A673 (cell line): ENCODE measurements at regions not wholly inside any gene's neighbourhood (a gene's known extent, or its start where the extent isn't known, plus 50 kb on each side); places are given as distances from the start of the nearest gene placed in this dataset.
"Not testable (repeated sequence)": the region's sequence is repeated elsewhere in the genome, so short reads cannot be mapped to it uniquely, and the experiment has no call there.

Experiments
- BruUV-seq: library from RNA; stranded (reverse); fragments of 400-500 nt; replicated peaks from 2 replicates; lab custom pipeline; 2021; lab: Mats Ljungman, UMichigan
- CTCF ChIA-PET: fragments of 300-600 bp; sonication (Branson Sonifier 250); formaldehyde crosslinking; loops from one replicate; lab custom pipeline; 2022; ENCODE audit warnings: antibody characterized with exemption; lab: Charles Lee
- POLR2A ChIA-PET: fragments of 300-600 bp; sonication (Branson Sonifier 250); formaldehyde crosslinking; loops from one replicate; lab custom pipeline; 2022; ENCODE audit warnings: antibody characterized with exemption; ENCODE audit not compliant: low non-redundant PET; lab: Charles Lee
- DNase-seq: peaks from one replicate; pipeline ENCODE4 v3.0.0-alpha.2; 2015; ENCODE audit warnings: low spot score
- H3K27ac ChIP-seq: fragments of 200-600 bp; sonication (generic); 2 replicates; pipeline ENCODE4 v1.5.1; 2016; ENCODE audit warnings: mixed run types, low read depth, mild to moderate bottlenecking, mixed read lengths, antibody characterized with exemption, low read length; ENCODE audit not compliant: poor library complexity, severe bottlenecking
- H3K27me3 ChIP-seq: fragments of 200-600 bp; sonication (generic); replicated peaks from 2 replicates; pipeline ENCODE4 v1.6.1; 2017; ENCODE audit warnings: mixed run types, low read depth, mild to moderate bottlenecking, mixed read lengths, antibody characterized with exemption, low read length; ENCODE audit not compliant: insufficient read depth, poor library complexity
- H3K36me3 ChIP-seq: fragments of 200-600 bp; sonication (generic); 2 replicates; pipeline ENCODE4 v1.6.1; 2016; ENCODE audit warnings: mixed run types, mild to moderate bottlenecking, mixed read lengths, antibody characterized with exemption, low read length; ENCODE audit not compliant: insufficient read depth, poor library complexity, severe bottlenecking
- H3K4me1 ChIP-seq: fragments of 200-600 bp; sonication (generic); 2 replicates; pipeline ENCODE4 v1.6.1; 2017; ENCODE audit warnings: mixed run types, mild to moderate bottlenecking, mixed read lengths, antibody characterized with exemption, low read length; ENCODE audit not compliant: insufficient read depth, poor library complexity, severe bottlenecking
- H3K4me3 ChIP-seq: fragments of 200-600 bp; sonication (generic); 2 replicates; pipeline ENCODE4 v1.5.1; 2016; ENCODE audit warnings: low read depth, mixed run types, mild to moderate bottlenecking, mixed read lengths, low read length; ENCODE audit not compliant: poor library complexity, severe bottlenecking
- H3K9me3 ChIP-seq: fragments of 200-600 bp; sonication (generic); 2 replicates; pipeline ENCODE4 v1.6.1; 2016; ENCODE audit warnings: mixed run types, low read depth, mild to moderate bottlenecking, mixed read lengths, antibody characterized with exemption, low read length; ENCODE audit not compliant: poor library complexity, severe bottlenecking
- CTCF ChIP-seq: fragments of 300-800, 200-600 bp; sonication (generic); conservative IDR thresholded peaks from 2 replicates; pipeline ENCODE4 v1.5.1; 2017; ENCODE audit warnings: low read depth, mild to moderate bottlenecking, antibody characterized with exemption, low read length, moderate library complexity, mixed read lengths
- EZH2 ChIP-seq: fragments of 200-600 bp; sonication (generic); IDR thresholded peaks from 2 replicates; pipeline ENCODE4 v1.6.1; 2017; ENCODE audit warnings: borderline replicate concordance, low read depth, mild to moderate bottlenecking, mixed read lengths, antibody characterized with exemption, low read length; ENCODE audit not compliant: poor library complexity, severe bottlenecking
- intact Hi-C: fragments of 100-400 bp; cut with micrococcal nuclease; formaldehyde crosslinking; loops from one replicate; pipeline ENCODE4 v1.10.0; 2022; ENCODE audit not compliant: unreplicated experiment

GRCh38 chr13:19083340-19083739 lies 98.3 kb downstream of the TUBA3C start:
- ChIA-PET POLR2A (no interaction called here), CTCF (interaction anchor here (0.6 kb wide), 1 partner anchor 196 kb away, joined by 3 read pairs; no protein-coding TSS in a partner anchor)
- Histone ChIP-seq H3K4me3 (no peak overlapping the region), H3K27me3 (no peaks in the 10 kb centered on the region), H3K9me3 (no peaks in the 10 kb centered on the region), H3K4me1 (no peaks in the 10 kb centered on the region), H3K27ac (no peak overlapping the region), H3K36me3 (no peaks in the 10 kb centered on the region)
- TF ChIP-seq EZH2 (no peak), CTCF (no peak)
- DNase-seq: no peak
- BruUV-seq: no TSS peak
- intact Hi-C loops: no loop called here

- no peaks in the 10 kb centered on the region for H3K4me1 ChIP-seq
- H3K36me3 ChIP-seq: no peaks in the 10 kb centered on the region
- no peak overlapping the region for H3K27ac ChIP-seq
- no TSS peak for BruUV-seq
- TF ChIP-seq EZH2 (no peak), CTCF (no peak)
- POLR2A ChIA-PET: no interaction called here
- H3K27me3 ChIP-seq: no peaks in the 10 kb centered on the region
- DNase-seq: no peak
- CTCF ChIA-PET: no interaction called here
- H3K9me3 ChIP-seq: no peaks in the 10 kb centered on the region
- H3K4me3 ChIP-seq: no peak overlapping the region
- intact Hi-C loops: no loop called here
These were observed 106.2 kb downstream of the TUBA3C start for GRCh38 chr13:19075418-19075817.

GRCh38 chr13:19074519-19074918 lies 107.1 kb downstream of the TUBA3C start:
- BruUV-seq: no TSS peak
- POLR2A ChIA-PET: no interaction called here

GRCh38 chr13:19074106-19074505 lies 107.5 kb downstream of the TUBA3C start:
- BruUV-seq, intact Hi-C loops, CTCF ChIA-PET, H3K4me3 ChIP-seq, H3K4me1 ChIP-seq, H3K36me3 ChIP-seq, H3K9me3 ChIP-seq, H3K27me3 ChIP-seq, H3K27ac ChIP-seq, POLR2A ChIA-PET, DNase-seq: not testable (repeated sequence)

More at GRCh38 chr13:19074519-19074918, 107.1 kb downstream of the TUBA3C start:
- Histone ChIP-seq H3K4me3 (no peak overlapping the region), H3K36me3 (no peaks in the 10 kb centered on the region), H3K27ac (no peak overlapping the region), H3K4me1 (no peaks in the 10 kb centered on the region), H3K9me3 (no peaks in the 10 kb centered on the region), H3K27me3 (no peaks in the 10 kb centered on the region)
- TF ChIP-seq CTCF (no peak), EZH2 (no peak)
- no peak for DNase-seq
- intact Hi-C loops: no loop called here
- CTCF ChIA-PET: no interaction called here

GRCh38 chr13:19072956-19073706 lies 108.5 kb downstream of the TUBA3C start:
- intact Hi-C loops, H3K4me1 ChIP-seq, CTCF ChIA-PET, H3K27ac ChIP-seq, H3K9me3 ChIP-seq, H3K36me3 ChIP-seq, BruUV-seq, POLR2A ChIA-PET, H3K27me3 ChIP-seq, DNase-seq, H3K4me3 ChIP-seq: not testable (repeated sequence)
